MCF 10A (cell line): ENCODE measurements at regions not wholly inside any gene's neighbourhood (a gene's known extent, or its start where the extent isn't known, plus 50 kb on each side); places are given as distances from the start of the nearest gene placed in this dataset.

Experiments used
- BruUV-seq: library from RNA; stranded (reverse); fragments of 400-500 nt; replicated peaks from 2 replicates; lab custom pipeline; 2021; lab: Mats Ljungman, UMichigan
- CTCF ChIA-PET: fragments of 300-600 bp; sonication (Branson Sonifier 250); formaldehyde crosslinking; extraction: SDS; loops from one replicate; lab custom pipeline; 2021; ENCODE audit warnings: antibody characterized with exemption, inconsistent platforms; lab: Yijun Ruan, JAX
- POLR2A ChIA-PET: fragments of 300-600, 350-650 bp; sonication (Branson Sonifier 250); formaldehyde crosslinking; extraction: SDS; loops from one replicate; lab custom pipeline; 2020; ENCODE audit warnings: antibody characterized with exemption, inconsistent platforms; lab: Yijun Ruan, JAX
- DNase-seq: peaks from one replicate; pipeline ENCODE4 v3.0.0-alpha.2; 2018; ENCODE audit not compliant: unreplicated experiment
- H3K27ac Mint-ChIP-seq: one replicate; pipeline ENCODE4 v1.8.0; 2022; ENCODE audit warnings: mild to moderate bottlenecking, low read depth, mixed read lengths; ENCODE audit not compliant: unreplicated experiment
- H3K27me3 Mint-ChIP-seq: one replicate; pipeline ENCODE4 v1.8.0; 2022; ENCODE audit warnings: mixed read lengths; ENCODE audit not compliant: insufficient read depth, unreplicated experiment
- H3K36me3 Mint-ChIP-seq: one replicate; pipeline ENCODE4 v1.8.0; 2022; ENCODE audit warnings: mild to moderate bottlenecking, moderate library complexity, mixed read lengths; ENCODE audit not compliant: insufficient read depth, unreplicated experiment
- H3K4me1 Mint-ChIP-seq: one replicate; pipeline ENCODE4 v1.8.0; 2022; ENCODE audit warnings: mixed read lengths; ENCODE audit not compliant: insufficient read depth, unreplicated experiment
- H3K4me3 Mint-ChIP-seq: one replicate; pipeline ENCODE4 v1.8.0; 2022; ENCODE audit warnings: mild to moderate bottlenecking, moderate library complexity, mixed read lengths; ENCODE audit not compliant: unreplicated experiment
- H3K9me3 Mint-ChIP-seq: one replicate; pipeline ENCODE4 v1.8.0; 2022; ENCODE audit warnings: mixed read lengths; ENCODE audit not compliant: unreplicated experiment
- CTCF ChIP-seq: fragments of 200-600 bp; IDR thresholded peaks from one replicate; pipeline ENCODE4 v1.8.0; 2022; ENCODE audit warnings: antibody characterized with exemption, mild to moderate bottlenecking; ENCODE audit not compliant: unreplicated experiment
- intact Hi-C: fragments of 100-400 bp; cut with micrococcal nuclease; formaldehyde crosslinking; loops from 2 replicates; pipeline ENCODE4 v1.14.1; 2022

GRCh38 chr4:129428454-129428853 is 332.5 kb downstream of the C4orf33 start:
- CTCF ChIA-PET: no interaction called here
- no peak overlapping the region for H3K4me3 Mint-ChIP-seq
- H3K36me3 Mint-ChIP-seq: no peaks in the 10 kb centered on the region
- TF ChIP-seq CTCF: no peak
- no peaks in the 10 kb centered on the region for H3K27me3 Mint-ChIP-seq
- no peaks in the 10 kb centered on the region for H3K9me3 Mint-ChIP-seq
- no peak for DNase-seq
- POLR2A ChIA-PET: no interaction called here
- intact Hi-C loops: no loop called here
- no TSS peak for BruUV-seq
- H3K4me1 Mint-ChIP-seq: no peaks in the 10 kb centered on the region
- no peak overlapping the region for H3K27ac Mint-ChIP-seq

- no peaks in the 10 kb centered on the region for H3K27me3 Mint-ChIP-seq
- H3K4me1 Mint-ChIP-seq: no peaks in the 10 kb centered on the region
- no peak overlapping the region for H3K4me3 Mint-ChIP-seq
- DNase-seq: no peak
- ChIA-PET CTCF (no interaction called here), POLR2A (no interaction called here)
- H3K36me3 Mint-ChIP-seq: no peaks in the 10 kb centered on the region
- no peak overlapping the region for H3K27ac Mint-ChIP-seq
- H3K9me3 Mint-ChIP-seq: no peaks in the 10 kb centered on the region
- intact Hi-C loops: no loop called here
- BruUV-seq: no TSS peak
- TF ChIP-seq CTCF: no peak
These were observed 333.8 kb downstream of the C4orf33 start for GRCh38 chr4:129429581-129430320.

GRCh38 chr4:129437347-129437746 is 341.4 kb downstream of the C4orf33 start:
- POLR2A ChIA-PET: no interaction called here

GRCh38 chr4:129438456-129438981 is 342.6 kb downstream of the C4orf33 start:
- no peak overlapping the region for H3K4me3 Mint-ChIP-seq
- intact Hi-C loops: no loop called here
- no peaks in the 10 kb centered on the region for H3K9me3 Mint-ChIP-seq
- no peak for DNase-seq
- ChIA-PET POLR2A (no interaction called here), CTCF (no interaction called here)
- no peak overlapping the region for H3K27ac Mint-ChIP-seq
- H3K4me1 Mint-ChIP-seq: no peaks in the 10 kb centered on the region
- TF ChIP-seq CTCF: no peak
- no peaks in the 10 kb centered on the region for H3K27me3 Mint-ChIP-seq
- no TSS peak for BruUV-seq
- no peaks in the 10 kb centered on the region for H3K36me3 Mint-ChIP-seq

More at GRCh38 chr4:129437347-129437746, 341.4 kb downstream of the C4orf33 start:
- no TSS peak for BruUV-seq
- DNase-seq: no peak
- Mint-ChIP-seq H3K36me3 (no peaks in the 10 kb centered on the region), H3K4me1 (no peaks in the 10 kb centered on the region), H3K27ac (no peak overlapping the region), H3K9me3 (no peaks in the 10 kb centered on the region), H3K4me3 (no peak overlapping the region), H3K27me3 (no peaks in the 10 kb centered on the region)
- intact Hi-C loops: no loop called here
- no peak for TF ChIP-seq CTCF
- CTCF ChIA-PET: interaction anchor here (0.7 kb wide), 1 partner anchor 44 kb away, joined by 4 read pairs; no protein-coding TSS in a partner anchor
